Calu3 (cell line): ENCODE measurements at regions not wholly inside any gene's neighbourhood (a gene's known extent, or its start where the extent isn't known, plus 50 kb on each side); places are given as distances from the start of the nearest gene placed in this dataset.

ENCODE experiments used
- BruUV-seq: library from RNA; stranded (reverse); fragments of 400-500 nt; replicated peaks from 2 replicates; lab custom pipeline; 2021; lab: Mats Ljungman, UMichigan
- CTCF ChIA-PET: fragments of 300-600 bp; sonication (Branson Sonifier 250); formaldehyde crosslinking; loops from one replicate; lab custom pipeline; 2022; ENCODE audit warnings: antibody characterized with exemption; lab: Charles Lee
- DNase-seq: peaks from one replicate; pipeline ENCODE4 v3.0.0; 2022
- H3K27ac Mint-ChIP-seq: one replicate; pipeline ENCODE4 v1.8.0; 2022; ENCODE audit warnings: mixed read lengths; ENCODE audit not compliant: unreplicated experiment
- H3K27me3 Mint-ChIP-seq: one replicate; pipeline ENCODE4 v1.8.0; 2022; ENCODE audit warnings: mixed read lengths; ENCODE audit not compliant: unreplicated experiment
- H3K36me3 Mint-ChIP-seq: one replicate; pipeline ENCODE4 v1.8.0; 2022; ENCODE audit warnings: mild to moderate bottlenecking, moderate library complexity, mixed read lengths; ENCODE audit not compliant: insufficient read depth, unreplicated experiment
- H3K4me1 Mint-ChIP-seq: one replicate; pipeline ENCODE4 v1.8.0; 2022; ENCODE audit warnings: mild to moderate bottlenecking, low read depth, mixed read lengths; ENCODE audit not compliant: unreplicated experiment
- H3K4me3 Mint-ChIP-seq: one replicate; pipeline ENCODE4 v1.8.0; 2022; ENCODE audit warnings: mild to moderate bottlenecking, low read depth, moderate library complexity, mixed read lengths; ENCODE audit not compliant: unreplicated experiment
- H3K9me3 Mint-ChIP-seq: one replicate; pipeline ENCODE4 v1.8.0; 2022; ENCODE audit warnings: low read depth, mixed read lengths; ENCODE audit not compliant: unreplicated experiment
- intact Hi-C: fragments of 100-400 bp; cut with micrococcal nuclease; formaldehyde crosslinking; loops from one replicate; pipeline ENCODE4 v1.10.0; 2022; ENCODE audit not compliant: unreplicated experiment
- TF ChIP-seq, protein P1 (sequence below): fragments of 200-600 bp; IDR thresholded peaks from one replicate; pipeline ENCODE4 v1.8.0; 2022; ENCODE audit warnings: antibody characterized with exemption; ENCODE audit not compliant: unreplicated experiment

DNA sequence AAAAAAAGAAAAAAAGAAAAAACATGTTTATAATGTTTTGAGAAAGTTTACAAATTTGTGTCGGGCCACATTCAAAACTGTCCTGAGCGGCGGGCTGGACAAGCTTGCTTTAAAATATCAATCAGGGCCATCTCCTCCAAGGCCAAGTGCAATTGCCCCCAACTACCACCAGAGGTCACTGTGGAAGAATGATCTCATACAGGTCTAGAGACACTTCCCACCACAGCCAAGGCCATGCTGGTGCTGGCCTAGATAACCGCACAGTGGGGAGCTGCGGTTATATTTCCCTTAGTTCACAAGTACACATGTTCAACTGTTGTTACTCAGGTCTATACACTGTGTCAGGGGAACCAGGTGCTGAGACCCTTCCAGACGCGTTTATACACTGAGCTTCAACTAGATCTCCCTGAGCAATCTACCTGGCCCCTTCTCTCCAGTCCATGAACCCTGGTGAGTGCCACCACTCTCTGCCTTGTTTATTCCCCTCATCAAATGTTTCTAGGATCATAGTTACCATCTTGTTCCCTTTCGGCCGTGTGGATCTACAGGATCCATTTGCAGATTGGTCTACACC, 83.8 kb upstream of the CCL2 start:
- Mint-ChIP-seq H3K9me3 (no peaks in the 10 kb centered on the region), H3K36me3 (no peaks in the 10 kb centered on the region), H3K4me1 (no peaks in the 10 kb centered on the region), H3K27me3 (peaks cover 88% of the 10 kb centered on the region), H3K27ac (no peak overlapping the region), H3K4me3 (no peak overlapping the region)
- TF ChIP-seq, protein P1, sequence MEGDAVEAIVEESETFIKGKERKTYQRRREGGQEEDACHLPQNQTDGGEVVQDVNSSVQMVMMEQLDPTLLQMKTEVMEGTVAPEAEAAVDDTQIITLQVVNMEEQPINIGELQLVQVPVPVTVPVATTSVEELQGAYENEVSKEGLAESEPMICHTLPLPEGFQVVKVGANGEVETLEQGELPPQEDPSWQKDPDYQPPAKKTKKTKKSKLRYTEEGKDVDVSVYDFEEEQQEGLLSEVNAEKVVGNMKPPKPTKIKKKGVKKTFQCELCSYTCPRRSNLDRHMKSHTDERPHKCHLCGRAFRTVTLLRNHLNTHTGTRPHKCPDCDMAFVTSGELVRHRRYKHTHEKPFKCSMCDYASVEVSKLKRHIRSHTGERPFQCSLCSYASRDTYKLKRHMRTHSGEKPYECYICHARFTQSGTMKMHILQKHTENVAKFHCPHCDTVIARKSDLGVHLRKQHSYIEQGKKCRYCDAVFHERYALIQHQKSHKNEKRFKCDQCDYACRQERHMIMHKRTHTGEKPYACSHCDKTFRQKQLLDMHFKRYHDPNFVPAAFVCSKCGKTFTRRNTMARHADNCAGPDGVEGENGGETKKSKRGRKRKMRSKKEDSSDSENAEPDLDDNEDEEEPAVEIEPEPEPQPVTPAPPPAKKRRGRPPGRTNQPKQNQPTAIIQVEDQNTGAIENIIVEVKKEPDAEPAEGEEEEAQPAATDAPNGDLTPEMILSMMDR, result peak; percentile 77
- BruUV-seq, result no TSS peak
- DNase-seq, result peak; percentile 61
- intact Hi-C loops, result loop anchor here (1.0 kb wide), 1 partner anchor 190 kb away; no protein-coding TSS in a partner anchor
- CTCF ChIA-PET, result interaction anchor here (0.6 to 2.1 kb wide), 3 partner anchors 18 to 190 kb away, joined by 3 to 24 read pairs (median 3); no protein-coding TSS in a partner anchor

DNA sequence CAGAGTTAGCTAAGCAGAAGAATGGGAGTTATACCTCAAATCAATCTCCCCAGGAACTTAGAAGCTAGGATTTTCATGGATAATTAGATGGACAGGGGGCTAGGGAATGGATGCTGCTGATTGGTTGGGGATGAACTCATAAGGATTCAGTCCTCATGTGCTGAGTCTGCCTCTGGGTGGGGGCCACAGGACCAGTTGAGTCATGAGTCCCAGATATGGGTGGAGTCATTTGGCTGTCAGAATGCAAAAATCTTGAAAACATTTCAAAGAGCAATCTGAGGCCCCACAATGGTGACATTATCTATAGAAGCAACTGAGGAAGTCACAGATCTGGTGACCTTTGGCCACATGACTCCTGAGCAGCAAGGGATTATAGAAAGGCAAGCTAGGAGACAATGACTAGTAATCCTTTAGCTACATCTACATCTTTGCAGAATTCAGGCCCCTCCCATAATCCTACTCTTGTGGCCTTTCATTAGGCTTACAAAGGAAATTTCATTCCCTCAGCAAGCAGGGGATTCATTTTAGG, 82.6 kb upstream of the CCL2 start:
- intact Hi-C loops, result no loop called here
- TF ChIP-seq, protein P1, result no peak
- DNase-seq, result no peak
- Mint-ChIP-seq H3K4me3 (no peak overlapping the region), H3K27me3 (peaks cover 88% of the 10 kb centered on the region), H3K27ac (no peak overlapping the region), H3K4me1 (no peaks in the 10 kb centered on the region), H3K9me3 (no peaks in the 10 kb centered on the region), H3K36me3 (no peaks in the 10 kb centered on the region)
- BruUV-seq, result no TSS peak
- CTCF ChIA-PET, result interaction anchor here (2.1 kb wide), 1 partner anchor 189 kb away, joined by 24 read pairs; no protein-coding TSS in a partner anchor

DNA sequence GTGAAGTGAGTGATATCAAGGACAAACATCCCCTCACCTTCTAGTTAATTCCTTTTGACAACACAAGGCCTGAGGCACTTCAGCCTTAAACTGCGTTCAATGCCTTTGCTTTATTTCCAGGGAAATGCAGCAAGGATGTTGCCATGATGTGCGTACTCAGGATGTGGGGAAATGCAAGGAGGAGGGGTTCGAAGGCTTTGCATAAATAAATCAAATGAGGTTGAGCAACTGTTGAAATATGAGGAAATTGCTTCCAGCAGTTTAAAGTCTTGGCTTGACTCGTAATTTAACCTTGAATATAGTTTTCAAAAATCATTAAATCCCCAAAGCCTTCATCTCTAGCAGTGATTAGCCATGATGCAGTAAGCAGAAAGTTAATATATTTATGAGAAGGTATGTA, 81.8 kb upstream of the CCL2 start:
- Mint-ChIP-seq H3K36me3 (no peaks in the 10 kb centered on the region), H3K4me3 (no peak overlapping the region), H3K4me1 (no peaks in the 10 kb centered on the region), H3K27me3 (peaks cover 88% of the 10 kb centered on the region), H3K9me3 (no peaks in the 10 kb centered on the region), H3K27ac (no peak overlapping the region)
- TF ChIP-seq, protein P1, result no peak
- intact Hi-C loops, result no loop called here
- no TSS peak for BruUV-seq
- no peak for DNase-seq
- CTCF ChIA-PET, result no interaction called here

DNA sequence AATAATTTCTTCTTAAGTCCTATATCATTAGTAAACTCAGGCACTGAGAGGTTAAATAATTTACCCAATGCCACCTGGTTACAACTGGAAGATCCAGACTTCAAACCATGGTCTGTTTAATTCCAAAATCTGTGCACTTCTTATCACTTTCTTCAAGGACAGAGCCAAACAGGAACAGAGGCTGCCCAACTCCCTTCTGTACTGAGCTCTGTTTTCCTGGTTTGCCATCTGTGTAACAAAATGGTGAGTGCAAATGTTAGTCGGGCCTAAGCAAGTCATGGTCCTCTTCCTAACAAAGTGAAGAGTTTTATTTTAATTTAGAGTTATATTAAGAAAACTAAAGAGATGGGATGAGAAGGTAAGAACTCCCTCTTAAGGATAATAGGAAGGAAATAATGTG, 80.6 kb upstream of the CCL2 start:
- CTCF ChIA-PET, result interaction anchor here (1.0 kb wide), 1 partner anchor 187 kb away, joined by 6 read pairs; no protein-coding TSS in a partner anchor

More for the DNA sequence above, 80.6 kb upstream of the CCL2 start:
- intact Hi-C loops, result no loop called here
- H3K27me3 Mint-ChIP-seq, result peaks cover 82% of the 10 kb centered on the region
- TF ChIP-seq, protein P1, result no peak
- no peaks in the 10 kb centered on the region for H3K36me3 Mint-ChIP-seq
- H3K9me3 Mint-ChIP-seq, result no peaks in the 10 kb centered on the region
- DNase-seq, result no peak
- H3K4me1 Mint-ChIP-seq, result no peaks in the 10 kb centered on the region
- no peak overlapping the region for H3K4me3 Mint-ChIP-seq
- no peak overlapping the region for H3K27ac Mint-ChIP-seq
- BruUV-seq, result no TSS peak
